K562 (cell line): ENCODE measurements at regions not wholly inside any gene's neighbourhood (a gene's known extent, or its start where the extent isn't known, plus 50 kb on each side); places are given as distances from the start of the nearest gene placed in this dataset.

Source experiments
- ATAC-seq: fragments of 200-7000 bp; cut with Tn5 transposase; 3 replicates; pipeline ENCODE4 v1.9.1; 2020; ENCODE audit warnings: moderate library complexity
- BruUV-seq: library from RNA; stranded (reverse); fragments of 400-500 nt; replicated peaks from 2 replicates; lab custom pipeline; 2021; lab: Mats Ljungman, UMichigan
- CTCF ChIA-PET: fragments of 300-600 bp; formaldehyde crosslinking; extraction: SDS; loops from one replicate; lab custom pipeline; 2021; ENCODE audit warnings: low intra/inter-chr PET ratio; lab: Yijun Ruan, JAX
- POLR2A ChIA-PET: fragments of 300-600, 350-650 bp; sonication (Branson Sonifier 250); formaldehyde crosslinking; extraction: SDS; loops from one replicate; lab custom pipeline; 2021; ENCODE audit warnings: antibody characterized with exemption, inconsistent platforms; lab: Yijun Ruan, JAX
- DNase-seq, 4 experiments: peaks; one replicate each; pipeline versions ENCODE4 v3.0.0 to v3.0.0-alpha.2; 2011 to 2018; ENCODE audit warnings: low spot score in 3 of 4, mixed read lengths in 3 of 4; ENCODE audit errors: extremely low read depth in 1 of 4
- FAIRE-seq: peaks from 2 replicates; lab custom pipeline; 2011; peaks lifted over from hg19 to GRCh38; lab: Jason Lieb, UNC
- H2AFZ ChIP-seq: 2 replicates; pipeline ENCODE4 v1.6.0; 2011; ENCODE audit warnings: low read depth, low read length, control low read depth, inconsistent platforms
- H3K27ac ChIP-seq: fragments of 200-600 bp; 3 replicates; pipeline ENCODE4 v1.8.0; 2011; ENCODE audit warnings: low read depth, mild to moderate bottlenecking, control low read depth, inconsistent platforms, low read length, moderate library complexity, mixed read lengths; ENCODE audit errors: extremely low read depth
- H3K27me3 ChIP-seq, 2 experiments: fragments of 300-600 bp in 1 of 2; 2 replicates in 1 of 2; 3 replicates in 1 of 2; pipeline versions ENCODE4 v1.6.0 to v1.8.0; 2011; ENCODE audit warnings: inconsistent platforms in 2 of 2, low read length in 2 of 2, mild to moderate bottlenecking in 1 of 2, mixed read lengths in 1 of 2, moderate library complexity in 1 of 2; ENCODE audit not compliant: control insufficient read depth in 2 of 2, insufficient read depth in 2 of 2
- H3K36me3 ChIP-seq: fragments of 300-600 bp; 3 replicates; pipeline ENCODE4 v1.8.0; 2011; ENCODE audit warnings: mild to moderate bottlenecking, low read length, inconsistent platforms; ENCODE audit not compliant: control insufficient read depth, insufficient read depth
- H3K4me1 ChIP-seq, 2 experiments: fragments of 200-600 bp in 1 of 2; replicated peaks in 1 of 2; 2 replicates in 1 of 2; 3 replicates in 1 of 2; pipeline versions ENCODE4 v1.5.1 to v1.8.0; 2011; ENCODE audit warnings: inconsistent platforms in 2 of 2, low read length in 2 of 2, mild to moderate bottlenecking in 1 of 2, mixed read lengths in 1 of 2, moderate library complexity in 1 of 2; ENCODE audit not compliant: control insufficient read depth in 2 of 2, insufficient read depth in 2 of 2
- H3K4me2 ChIP-seq: 2 replicates; pipeline ENCODE4 v1.6.1; 2011; ENCODE audit warnings: low read length, control low read depth, inconsistent platforms, mixed read lengths; ENCODE audit not compliant: insufficient read depth
- H3K4me3 ChIP-seq: fragments of 200-600 bp; sonication (generic), shearing (Covaris generic); 2 replicates; pipeline ENCODE4 v1.5.1; 2016; ENCODE audit warnings: control low read depth, inconsistent platforms
- H3K79me2 ChIP-seq: fragments of 200-600 bp; 3 replicates; pipeline ENCODE4 v1.8.0; 2011; ENCODE audit warnings: low read length, inconsistent platforms; ENCODE audit not compliant: control insufficient read depth, insufficient read depth
- H3K9ac ChIP-seq, 2 experiments: 2 replicates each; pipeline versions ENCODE4 v1.6.0 to v1.6.1; 2011; ENCODE audit warnings: low read depth in 2 of 2, low read length in 2 of 2, control low read depth in 1 of 2, inconsistent platforms in 1 of 2, mild to moderate bottlenecking in 1 of 2, mixed read lengths in 1 of 2; ENCODE audit not compliant: insufficient read depth in 1 of 2
- H3K9me1 ChIP-seq: one replicate; pipeline ENCODE4 v1.6.0; 2011; ENCODE audit warnings: inconsistent platforms, mild to moderate bottlenecking, low read length, moderate library complexity; ENCODE audit not compliant: control insufficient read depth, insufficient read depth
- H3K9me3 ChIP-seq: replicated peaks from 2 replicates; pipeline ENCODE4 v1.5.1; 2011; ENCODE audit warnings: low read depth, low read length, inconsistent platforms; ENCODE audit not compliant: control insufficient read depth, insufficient read depth
- H4K20me1 ChIP-seq: replicated peaks from 2 replicates; pipeline ENCODE4 v1.6.1; 2011; ENCODE audit warnings: low read length, inconsistent platforms, mixed read lengths; ENCODE audit not compliant: control insufficient read depth, insufficient read depth
- ARID4B ChIP-seq: sonication (generic); formaldehyde crosslinking; IDR thresholded peaks from 2 replicates; pipeline ENCODE4 v1.8.0; 2022; ENCODE audit warnings: mild to moderate bottlenecking, missing genetic modification reagents
- CBX2 ChIP-seq: fragments of 200-600 bp; sonication (generic); IDR thresholded peaks from one replicate; pipeline ENCODE4 v1.6.1; 2012; ENCODE audit warnings: mild to moderate bottlenecking, low read length, inconsistent platforms; ENCODE audit not compliant: insufficient read depth, poor library complexity, severe bottlenecking
- FOXO4 ChIP-seq: fragments of 450-650 bp; formaldehyde crosslinking; IDR thresholded peaks from 2 replicates; pipeline ENCODE4 v1.4.0; 2020; ENCODE audit warnings: mild to moderate bottlenecking, moderate library complexity
- HDAC3 ChIP-seq: fragments of 450-650 bp; IDR thresholded peaks from 2 replicates; pipeline ENCODE4 v1.6.1; 2018; ENCODE audit warnings: borderline replicate concordance, mild to moderate bottlenecking, moderate library complexity; ENCODE audit not compliant: partially characterized antibody
- NCOA6 ChIP-seq: fragments of 450-650 bp; IDR thresholded peaks from 2 replicates; pipeline ENCODE4 v1.6.1; 2017; ENCODE audit warnings: mild to moderate bottlenecking
- TEAD1 ChIP-seq, 2 experiments: fragments of 450-650 bp in 1 of 2; sonication (generic) in 1 of 2; formaldehyde crosslinking; IDR thresholded peaks; 2 replicates each; pipeline versions ENCODE4 v1.4.0 to v1.8.0; 2020 to 2022; ENCODE audit warnings: mild to moderate bottlenecking in 2 of 2, missing genetic modification reagents in 1 of 2
- ZBTB34 ChIP-seq: fragments of 250-450 bp; sonication (Bioruptor Pico); IDR thresholded peaks from 2 replicates; pipeline ENCODE4 v1.8.0; 2021; ENCODE audit warnings: mild to moderate bottlenecking, moderate library complexity
- ZKSCAN3 ChIP-seq: fragments of 250-450 bp; sonication (Bioruptor Pico); IDR thresholded peaks from 2 replicates; pipeline ENCODE4 v1.4.0; 2020
- ZNF75A ChIP-seq: fragments of 450-650 bp; formaldehyde crosslinking; IDR thresholded peaks from 2 replicates; pipeline ENCODE4 v1.4.0; 2020; ENCODE audit warnings: mild to moderate bottlenecking
- ZNF764 ChIP-seq: fragments of 250-450 bp; sonication (Bioruptor Pico); IDR thresholded peaks from 2 replicates; pipeline ENCODE4 v1.4.0; 2020; ENCODE audit warnings: low read depth, mild to moderate bottlenecking, moderate library complexity
- WGBS: fragments of 100-300 bp; shearing (Covaris generic); methylation state at CpG from one replicate; pipeline ENCODE4 v1.1.6; 2016; ENCODE audit warnings: low coverage, mixed read lengths; ENCODE audit not compliant: insufficient coverage; ENCODE audit errors: missing lambda C conversion rate; 5-methylcytosine and 5-hydroxymethylcytosine counted together
- in situ Hi-C: fragments of 300-500 bp; cut with MboI; formaldehyde crosslinking; loops from 4 replicates; pipeline ENCODE4 v1.15.0; 2018; ENCODE audit warnings: inconsistent platforms, mixed read lengths
- intact Hi-C: fragments of 100-400 bp; cut with micrococcal nuclease; formaldehyde crosslinking; loops from 2 replicates; pipeline ENCODE4 v1.14.2; 2022
- TF ChIP-seq, protein P1 (sequence below): fragments of 450-650 bp; IDR thresholded peaks from 2 replicates; pipeline ENCODE4 v1.6.1; 2017; ENCODE audit warnings: antibody characterized with exemption, mild to moderate bottlenecking

DNA sequence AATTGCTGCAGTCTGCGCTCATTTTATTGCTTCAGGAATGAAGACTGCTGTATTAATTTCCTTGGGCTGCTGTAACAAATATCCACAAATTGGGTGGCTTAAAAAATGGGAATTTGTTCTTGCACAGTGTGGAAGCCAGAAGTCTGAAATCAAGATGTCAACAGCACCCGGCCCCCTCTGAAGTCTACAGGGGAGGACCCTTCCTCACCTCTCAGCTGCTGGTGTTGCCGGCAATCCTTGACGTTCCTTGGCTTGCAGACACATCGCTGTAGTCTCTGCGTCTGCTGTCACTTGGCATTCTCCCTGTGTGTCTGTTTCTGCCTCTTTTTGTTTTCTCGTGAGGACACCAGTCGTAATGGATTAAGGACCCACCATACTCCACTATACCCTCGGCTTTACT lies 166.2 kb downstream of the PTPN20 start:
- no peak for FAIRE-seq
- DNase-seq = no peak
- BruUV-seq = no TSS peak
- ChIA-PET POLR2A (no interaction called here), CTCF (no interaction called here)
- Histone ChIP-seq H3K9me3 (no peaks in the 10 kb centered on the region), H2AFZ (no peak overlapping the region), H3K9me1 (no peaks in the 10 kb centered on the region), H3K27ac (no peak overlapping the region), H3K27me3 (peaks cover 2 to 15% of the 10 kb centered on the region in 2 experiments), H3K36me3 (no peaks in the 10 kb centered on the region), H3K9ac (no peak overlapping the region), H4K20me1 (no peaks in the 10 kb centered on the region), H3K4me2 (no peak overlapping the region), H3K4me1 (no peaks in the 10 kb centered on the region), H3K79me2 (no peaks in the 10 kb centered on the region), H3K4me3 (no peak overlapping the region)
- no peak for ATAC-seq
- in situ Hi-C loops = no loop called here
- WGBS = 5% methylated on average over 9 of the region's 9 CpGs
- intact Hi-C loops = no loop called here
- no peak for TF ChIP-seq NCOA6
- no peak for TF ChIP-seq ARID4B (CRISPR knock-in tag)
- TF ChIP-seq ZNF75A (CRISPR knock-in tag) = no peak
- TF ChIP-seq CBX2 = no peak
- TF ChIP-seq, protein P1, sequence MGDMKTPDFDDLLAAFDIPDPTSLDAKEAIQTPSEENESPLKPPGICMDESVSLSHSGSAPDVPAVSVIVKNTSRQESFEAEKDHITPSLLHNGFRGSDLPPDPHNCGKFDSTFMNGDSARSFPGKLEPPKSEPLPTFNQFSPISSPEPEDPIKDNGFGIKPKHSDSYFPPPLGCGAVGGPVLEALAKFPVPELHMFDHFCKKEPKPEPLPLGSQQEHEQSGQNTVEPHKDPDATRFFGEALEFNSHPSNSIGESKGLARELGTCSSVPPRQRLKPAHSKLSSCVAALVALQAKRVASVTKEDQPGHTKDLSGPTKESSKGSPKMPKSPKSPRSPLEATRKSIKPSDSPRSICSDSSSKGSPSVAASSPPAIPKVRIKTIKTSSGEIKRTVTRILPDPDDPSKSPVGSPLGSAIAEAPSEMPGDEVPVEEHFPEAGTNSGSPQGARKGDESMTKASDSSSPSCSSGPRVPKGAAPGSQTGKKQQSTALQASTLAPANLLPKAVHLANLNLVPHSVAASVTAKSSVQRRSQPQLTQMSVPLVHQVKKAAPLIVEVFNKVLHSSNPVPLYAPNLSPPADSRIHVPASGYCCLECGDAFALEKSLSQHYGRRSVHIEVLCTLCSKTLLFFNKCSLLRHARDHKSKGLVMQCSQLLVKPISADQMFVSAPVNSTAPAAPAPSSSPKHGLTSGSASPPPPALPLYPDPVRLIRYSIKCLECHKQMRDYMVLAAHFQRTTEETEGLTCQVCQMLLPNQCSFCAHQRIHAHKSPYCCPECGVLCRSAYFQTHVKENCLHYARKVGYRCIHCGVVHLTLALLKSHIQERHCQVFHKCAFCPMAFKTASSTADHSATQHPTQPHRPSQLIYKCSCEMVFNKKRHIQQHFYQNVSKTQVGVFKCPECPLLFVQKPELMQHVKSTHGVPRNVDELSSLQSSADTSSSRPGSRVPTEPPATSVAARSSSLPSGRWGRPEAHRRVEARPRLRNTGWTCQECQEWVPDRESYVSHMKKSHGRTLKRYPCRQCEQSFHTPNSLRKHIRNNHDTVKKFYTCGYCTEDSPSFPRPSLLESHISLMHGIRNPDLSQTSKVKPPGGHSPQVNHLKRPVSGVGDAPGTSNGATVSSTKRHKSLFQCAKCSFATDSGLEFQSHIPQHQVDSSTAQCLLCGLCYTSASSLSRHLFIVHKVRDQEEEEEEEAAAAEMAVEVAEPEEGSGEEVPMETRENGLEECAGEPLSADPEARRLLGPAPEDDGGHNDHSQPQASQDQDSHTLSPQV = no peak
- TF ChIP-seq HDAC3 = no peak
- no peak for TF ChIP-seq TEAD1 (CRISPR knock-in tag; IDR thresholded peaks at IDR 0.05)
- no peak for TF ChIP-seq ZBTB34
- no peak for TF ChIP-seq FOXO4
- TF ChIP-seq ZNF764 (CRISPR knock-in tag) = no peak
- no peak for TF ChIP-seq ZKSCAN3
